ENCODE measurements at regions not wholly inside any gene's neighbourhood (a gene's known extent, or its start where the extent isn't known, plus 50 kb on each side); places are given as distances from the start of the nearest gene placed in this dataset.
"Not testable (repeated sequence)": the region's sequence is repeated elsewhere in the genome, so short reads cannot be mapped to it uniquely, and the experiment has no call there.

- TF ChIP-seq CTCF (IDR thresholded peaks at IDR 0.05; ENCODE audit: low read depth, low read length, missing control alignments): no peak
- no peak for DNase-seq (ENCODE audit: low read depth)
- no peak overlapping the region for H3K4me3 ChIP-seq (ENCODE audit: low read depth, low read length)
Observed at GRCh38 chr4:72666910-72667309, 97.9 kb upstream of the ADAMTS3 start.

GRCh38 chr4:72665171-72665968 lies 96.3 kb upstream of the ADAMTS3 start:
- DNase-seq (ENCODE audit: low read depth): no peak
- no peak for TF ChIP-seq CTCF (IDR thresholded peaks at IDR 0.05; ENCODE audit: low read depth, low read length, missing control alignments)
- H3K4me3 ChIP-seq (ENCODE audit: low read depth, low read length): no peak overlapping the region

GRCh38 chr4:72663828-72664227 lies 94.8 kb upstream of the ADAMTS3 start:
- DNase-seq (ENCODE audit: low read depth): no peak
- no peak for TF ChIP-seq CTCF (IDR thresholded peaks at IDR 0.05; ENCODE audit: low read depth, low read length, missing control alignments)
- no peak overlapping the region for H3K4me3 ChIP-seq (ENCODE audit: low read depth, low read length)

- DNase-seq (ENCODE audit: low read depth): no peak
Observed at GRCh38 chr4:72661830-72662229, 92.8 kb upstream of the ADAMTS3 start.

GRCh38 chr4:72641611-72642010 lies 72.6 kb upstream of the ADAMTS3 start:
- TF ChIP-seq CTCF (IDR thresholded peaks at IDR 0.05; ENCODE audit: low read depth, low read length, missing control alignments): no peak
- no peak for DNase-seq (ENCODE audit: low read depth)
- H3K4me3 ChIP-seq (ENCODE audit: low read depth, low read length): no peak overlapping the region

More at GRCh38 chr4:72661830-72662229, 92.8 kb upstream of the ADAMTS3 start:
- H3K4me3 ChIP-seq (ENCODE audit: low read depth, low read length): no peak overlapping the region
- no peak for TF ChIP-seq CTCF (IDR thresholded peaks at IDR 0.05; ENCODE audit: low read depth, low read length, missing control alignments)

GRCh38 chr4:72636866-72637265 lies 67.8 kb upstream of the ADAMTS3 start:
- H3K4me3 ChIP-seq (ENCODE audit: low read depth, low read length); DNase-seq (ENCODE audit: low read depth): not testable (repeated sequence)

GRCh38 chr4:72635931-72636330 lies 66.9 kb upstream of the ADAMTS3 start:
- not testable (repeated sequence) for H3K4me3 ChIP-seq (ENCODE audit: low read depth, low read length); DNase-seq (ENCODE audit: low read depth)

GRCh38 chr4:72632253-72632652 lies 63.2 kb upstream of the ADAMTS3 start:
- H3K4me3 ChIP-seq (ENCODE audit: low read depth, low read length); DNase-seq (ENCODE audit: low read depth): not testable (repeated sequence)
